Motor neuron (in vitro differentiated cells): ENCODE measurements at regions not wholly inside any gene's neighbourhood (a gene's known extent, or its start where the extent isn't known, plus 50 kb on each side); places are given as distances from the start of the nearest gene placed in this dataset.

Source experiments
- ATAC-seq, 8 experiments: fragments of 200-7000 bp; cut with Tn5 transposase; replicated peaks in 6 of 8; 2 replicates each; pipeline ENCODE4 v1.8.0; 2021; ENCODE audit warnings: mild to moderate bottlenecking in 8 of 8, moderate library complexity in 8 of 8
- H3K27ac ChIP-seq, 2 donors: fragments of 250-450 bp; sonication (Bioruptor Pico); 2 replicates each; pipeline ENCODE4 v1.9.0; 2021; ENCODE audit warnings: antibody characterized with exemption in 2 of 2, mild to moderate bottlenecking in 2 of 2, moderate library complexity in 1 of 2
- H3K4me1 ChIP-seq, 2 donors: fragments of 250-450 bp; sonication (Bioruptor Pico); replicated peaks in 1 of 2; 2 replicates each; pipeline ENCODE4 v1.6.1; 2021; ENCODE audit warnings: antibody characterized with exemption in 2 of 2, mild to moderate bottlenecking in 2 of 2, moderate library complexity in 1 of 2
- H3K4me3 ChIP-seq, 5 donors: fragments of 250-450 bp; sonication (Bioruptor Pico); 2 replicates each; pipeline ENCODE4 v1.9.0; 2021; ENCODE audit warnings: antibody characterized with exemption in 5 of 5, mild to moderate bottlenecking in 5 of 5, moderate library complexity in 4 of 5
- WGBS, 10 experiments: fragments of 450-650 bp; shearing (Covaris generic); methylation state at CpG; one replicate each; pipeline ENCODE4 v1.0.0; 2022; 5-methylcytosine and 5-hydroxymethylcytosine counted together
- in situ Hi-C, 9 experiments: fragments of 400-800 bp; cut with MboI; loops; one replicate each; pipeline ENCODE4 v1.15.0; 2021; ENCODE audit warnings: low sequenced_read_pairs in 9 of 9, low pct_unique_long_range_greater_than_20kb in 2 of 9; ENCODE audit not compliant: unreplicated experiment in 9 of 9

- no peak overlapping the region for H3K27ac ChIP-seq
- WGBS, 10 experiments: 0 to 100% (median 78%) methylated on average over 1 of the region's 1 CpG; no CpG with 5 or more reads in 1 of the 10 experiments
- H3K4me3 ChIP-seq: no peak overlapping the region
- no peak for ATAC-seq
- in situ Hi-C loops: no loop called here
- peaks cover 0 to 5% of the 10 kb centered on the region in 2 donors for H3K4me1 ChIP-seq
These were observed 1406.6 kb upstream of the PCDH9 start for GRCh38 chr13:68636784-68637183.

GRCh38 chr13:68628994-68629393 lies 1398.9 kb upstream of the PCDH9 start:
- Histone ChIP-seq H3K27ac (no peak overlapping the region), H3K4me1 (peaks cover 0 to 5% of the 10 kb centered on the region in 2 donors), H3K4me3 (no peak overlapping the region)
- no peak for ATAC-seq
- in situ Hi-C loops: no loop called here

- ATAC-seq: no peak
- in situ Hi-C loops: no loop called here
- Histone ChIP-seq H3K27ac (no peak overlapping the region), H3K4me1 (no peaks in the 10 kb centered on the region), H3K4me3 (no peak overlapping the region)
- WGBS, 10 experiments: 0 to 100% (median 67%) methylated on average over 2 to 3 of the region's 3 CpGs
These were observed 1397.2 kb upstream of the PCDH9 start for GRCh38 chr13:68627379-68627778.

- in situ Hi-C loops: no loop called here
These were observed 1386.6 kb upstream of the PCDH9 start for GRCh38 chr13:68616600-68617222.

GRCh38 chr13:68609661-68610060 lies 1379.5 kb upstream of the PCDH9 start:
- in situ Hi-C loops: no loop called here
- Histone ChIP-seq H3K4me3 (no peak overlapping the region), H3K27ac (no peak overlapping the region), H3K4me1 (no peaks in the 10 kb centered on the region)
- ATAC-seq: no peak
- 28 to 96% (median 82%) methylated on average over 3 to 8 of the region's 8 CpGs for WGBS, 10 experiments

More at GRCh38 chr13:68616600-68617222, 1386.6 kb upstream of the PCDH9 start:
- WGBS, 10 experiments: 8 to 93% (median 75%) methylated on average over 1 to 8 of the region's 10 CpGs; no CpG with 5 or more reads in 2 of the 10 experiments
- H3K4me3 ChIP-seq: no peak overlapping the region
- no peaks in the 10 kb centered on the region for H3K4me1 ChIP-seq
- ATAC-seq: no peak
- no peak overlapping the region for H3K27ac ChIP-seq

- no peak overlapping the region for H3K27ac ChIP-seq
- in situ Hi-C loops: no loop called here
- no peak overlapping the region for H3K4me3 ChIP-seq
These were observed 1378.0 kb upstream of the PCDH9 start for GRCh38 chr13:68608147-68608546.

GRCh38 chr13:68597641-68598040 lies 1367.5 kb upstream of the PCDH9 start:
- peak in 1 of 8 experiments; percentile 28 for ATAC-seq
- in situ Hi-C loops: no loop called here
- Histone ChIP-seq H3K4me3 (no peak overlapping the region), H3K27ac (no peak overlapping the region), H3K4me1 (peaks cover 0 to 9% of the 10 kb centered on the region in 2 donors)

More at GRCh38 chr13:68608147-68608546, 1378.0 kb upstream of the PCDH9 start:
- no peak for ATAC-seq
- no peaks in the 10 kb centered on the region for H3K4me1 ChIP-seq

- no peak overlapping the region for H3K4me3 ChIP-seq
- WGBS, 10 experiments: 29 to 100% (median 90%) methylated on average over 2 to 4 of the region's 4 CpGs; no CpG with 5 or more reads in 2 of the 10 experiments
- no peak for ATAC-seq
- H3K27ac ChIP-seq: no peak overlapping the region
- in situ Hi-C loops: no loop called here
- H3K4me1 ChIP-seq: no peaks in the 10 kb centered on the region
These were observed 1358.5 kb upstream of the PCDH9 start for GRCh38 chr13:68588623-68589022.

GRCh38 chr13:68584776-68585175 lies 1354.6 kb upstream of the PCDH9 start:
- no peak for ATAC-seq
- H3K4me3 ChIP-seq: no peak overlapping the region
- in situ Hi-C loops: no loop called here
- no peak overlapping the region for H3K27ac ChIP-seq
- no peaks in the 10 kb centered on the region for H3K4me1 ChIP-seq
- WGBS, 10 experiments: 0 to 100% (median 64%) methylated on average over 1 of the region's 1 CpG; no CpG with 5 or more reads in 1 of the 10 experiments

GRCh38 chr13:68574053-68574452 lies 1343.9 kb upstream of the PCDH9 start:
- H3K4me1 ChIP-seq: peaks cover 0 to 6% of the 10 kb centered on the region in 2 donors
- H3K27ac ChIP-seq: no peak overlapping the region
- ATAC-seq: no peak
- H3K4me3 ChIP-seq: no peak overlapping the region
- in situ Hi-C loops: no loop called here
- WGBS, 10 experiments: 11 to 100% (median 100%) methylated on average over 1 of the region's 1 CpG; no CpG with 5 or more reads in 5 of the 10 experiments

- WGBS, 10 experiments: 22 to 100% (median 93%) methylated on average over 1 to 5 of the region's 5 CpGs
- peaks cover 0 to 11% of the 10 kb centered on the region in 2 donors for H3K4me1 ChIP-seq
- no peak overlapping the region for H3K27ac ChIP-seq
- in situ Hi-C loops: no loop called here
- ATAC-seq: peak in 1 of 8 experiments; percentile 24
- H3K4me3 ChIP-seq: no peak overlapping the region
These were observed 1321.8 kb upstream of the PCDH9 start for GRCh38 chr13:68551701-68552522.

GRCh38 chr13:68550330-68550729 lies 1320.2 kb upstream of the PCDH9 start:
- no peak overlapping the region for H3K27ac ChIP-seq
- 0 to 67% (median 42%) methylated on average over 1 of the region's 1 CpG; no CpG with 5 or more reads in 2 of the 10 experiments for WGBS, 10 experiments
- no peak overlapping the region for H3K4me3 ChIP-seq
- H3K4me1 ChIP-seq: peaks cover 0 to 11% of the 10 kb centered on the region in 2 donors
- ATAC-seq: peak in 5 of 8 experiments; percentile 40 to 85 (median 53)
- in situ Hi-C loops: no loop called here

- Histone ChIP-seq H3K27ac (no peak overlapping the region), H3K4me1 (no peaks in the 10 kb centered on the region), H3K4me3 (no peak overlapping the region)
- WGBS, 10 experiments: 0 to 94% (median 79%) methylated on average over 1 to 2 of the region's 2 CpGs
- in situ Hi-C loops: no loop called here
- no peak for ATAC-seq
These were observed 1310.1 kb upstream of the PCDH9 start for GRCh38 chr13:68540244-68540643.

GRCh38 chr13:68535329-68535728 lies 1305.2 kb upstream of the PCDH9 start:
- no peak for ATAC-seq
- Histone ChIP-seq H3K4me1 (no peaks in the 10 kb centered on the region), H3K4me3 (no peak overlapping the region), H3K27ac (no peak overlapping the region)
- WGBS, 10 experiments: 0 to 100% (median 97%) methylated on average over 1 of the region's 1 CpG
- in situ Hi-C loops: no loop called here
